HEK293T (cell line): ENCODE measurements at regions not wholly inside any gene's neighbourhood (a gene's known extent, or its start where the extent isn't known, plus 50 kb on each side); places are given as distances from the start of the nearest gene placed in this dataset.
"Not testable (repeated sequence)": the region's sequence is repeated elsewhere in the genome, so short reads cannot be mapped to it uniquely, and the experiment has no call there.

Source experiments
- CTCF ChIA-PET: fragments of 350-600 bp; formaldehyde crosslinking; extraction: SDS; loops from one replicate; lab custom pipeline; 2021; ENCODE audit warnings: antibody characterized with exemption, inconsistent platforms; lab: Yijun Ruan, JAX
- POLR2A ChIA-PET: fragments of 350-600 bp; formaldehyde crosslinking; extraction: SDS; loops from one replicate; lab custom pipeline; 2020; ENCODE audit warnings: antibody characterized with exemption, inconsistent platforms; lab: Yijun Ruan, JAX
- DNase-seq: peaks from one replicate; pipeline ENCODE4 v3.0.0; 2012; ENCODE audit warnings: mixed read lengths; ENCODE audit errors: extremely low spot score
- ARNT ChIP-seq: fragments of 450-650 bp; IDR thresholded peaks from 2 replicates; pipeline ENCODE4 v1.6.1; 2017; ENCODE audit warnings: mild to moderate bottlenecking
- BHLHE40 ChIP-seq: fragments of 450-650 bp; IDR thresholded peaks from 2 replicates; pipeline ENCODE4 v1.6.1; 2016; ENCODE audit warnings: mild to moderate bottlenecking, moderate library complexity, borderline replicate concordance
- CTBP1 ChIP-seq: fragments of 450-650 bp; IDR thresholded peaks from 2 replicates; pipeline ENCODE4 v1.6.1; 2016; ENCODE audit warnings: borderline replicate concordance
- ELF4 ChIP-seq: fragments of 450-650 bp; IDR thresholded peaks from 2 replicates; pipeline ENCODE4 v1.6.1; 2017; ENCODE audit warnings: antibody characterized with exemption
- FOXA1 ChIP-seq: fragments of 450-650 bp; IDR thresholded peaks from 2 replicates; pipeline ENCODE4 v1.6.1; 2016; ENCODE audit warnings: mild to moderate bottlenecking
- FOXK2 ChIP-seq: fragments of 450-650 bp; IDR thresholded peaks from 2 replicates; pipeline ENCODE4 v1.6.1; 2016; ENCODE audit warnings: mild to moderate bottlenecking
- FOXM1 ChIP-seq: fragments of 450-650 bp; IDR thresholded peaks from 2 replicates; pipeline ENCODE4 v1.6.1; 2017; ENCODE audit warnings: mild to moderate bottlenecking, borderline replicate concordance
- HDGF ChIP-seq: fragments of 450-650 bp; IDR thresholded peaks from 2 replicates; pipeline ENCODE4 v1.6.1; 2017; ENCODE audit warnings: antibody characterized with exemption, borderline replicate concordance
- L3MBTL2 ChIP-seq: fragments of 450-650 bp; conservative IDR thresholded peaks from 2 replicates; pipeline ENCODE4 v1.6.1; 2016; ENCODE audit warnings: mild to moderate bottlenecking
- LEF1 ChIP-seq: fragments of 450-650 bp; IDR thresholded peaks from 2 replicates; pipeline ENCODE4 v1.6.1; 2017; ENCODE audit warnings: mild to moderate bottlenecking, borderline replicate concordance
- NFRKB ChIP-seq: fragments of 450-650 bp; IDR thresholded peaks from 2 replicates; pipeline ENCODE4 v1.6.1; 2016; ENCODE audit warnings: mild to moderate bottlenecking, moderate library complexity
- PKNOX1 ChIP-seq: fragments of 450-650 bp; IDR thresholded peaks from 2 replicates; pipeline ENCODE4 v1.6.1; 2016
- SP1 ChIP-seq: fragments of 450-650 bp; IDR thresholded peaks from 2 replicates; pipeline ENCODE4 v1.6.1; 2017
- SUZ12 ChIP-seq: fragments of 450-650 bp; IDR thresholded peaks from 2 replicates; pipeline ENCODE4 v1.6.1; 2016; ENCODE audit warnings: mild to moderate bottlenecking
- TARDBP ChIP-seq: fragments of 450-650 bp; IDR thresholded peaks from 2 replicates; pipeline ENCODE4 v1.6.1; 2016
- ZNF384 ChIP-seq: fragments of 450-650 bp; IDR thresholded peaks from 2 replicates; pipeline ENCODE4 v1.6.1; 2016

- DNase-seq = no peak
- TF ChIP-seq FOXM1 = no peak
- no peak for TF ChIP-seq ZNF384
- TF ChIP-seq L3MBTL2 = no peak
- TF ChIP-seq NFRKB = no peak
- TF ChIP-seq LEF1 = no peak
- TF ChIP-seq SUZ12 = no peak
- TF ChIP-seq ARNT = no peak
- no peak for TF ChIP-seq FOXA1
- no peak for TF ChIP-seq HDGF
- TF ChIP-seq BHLHE40 = no peak
- no peak for TF ChIP-seq SP1
- TF ChIP-seq FOXK2 = no peak
- no peak for TF ChIP-seq ELF4
- no peak for TF ChIP-seq PKNOX1
- no peak for TF ChIP-seq CTBP1
- no peak for TF ChIP-seq TARDBP
- POLR2A ChIA-PET = no interaction called here
- CTCF ChIA-PET = no interaction called here
These were observed 59.4 kb upstream of the TFRC start for GRCh38 chr3:196141052-196141865.

- TF ChIP-seq TARDBP = no peak
- no peak for TF ChIP-seq CTBP1
- no peak for TF ChIP-seq ARNT
- TF ChIP-seq SP1 = no peak
- no peak for TF ChIP-seq NFRKB
- no peak for TF ChIP-seq L3MBTL2
- DNase-seq = no peak
- CTCF ChIA-PET = no interaction called here
- POLR2A ChIA-PET = no interaction called here
These were observed 58.3 kb upstream of the TFRC start for GRCh38 chr3:196140224-196140623.

DNA sequence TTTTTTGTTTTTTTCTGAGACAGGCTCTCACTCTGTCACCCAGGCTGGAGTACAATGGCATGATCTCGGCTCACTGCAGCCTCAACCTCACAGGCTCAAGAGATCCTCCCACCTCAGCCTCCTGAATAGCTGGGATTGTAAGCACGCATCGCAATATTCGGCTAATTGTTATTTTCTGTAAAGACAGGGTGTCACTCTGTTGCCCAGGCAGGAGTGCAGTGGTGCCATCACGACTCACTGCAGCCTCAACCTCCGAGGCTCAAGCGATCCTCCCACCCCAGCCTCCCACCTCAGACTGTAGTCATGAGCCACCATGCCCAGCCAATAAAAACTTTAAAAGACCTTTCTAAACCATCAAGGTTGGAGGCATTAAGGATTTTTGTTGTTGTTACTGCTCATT is 57.4 kb upstream of the TFRC start:
- ChIA-PET CTCF (interaction anchor here (0.6 kb wide), 1 partner anchor 88 kb away, joined by 3 read pairs; no protein-coding TSS in a partner anchor), POLR2A (no interaction called here)
- DNase-seq = no peak
- TF ChIP-seq NFRKB (no peak), SUZ12 (no peak)

DNA sequence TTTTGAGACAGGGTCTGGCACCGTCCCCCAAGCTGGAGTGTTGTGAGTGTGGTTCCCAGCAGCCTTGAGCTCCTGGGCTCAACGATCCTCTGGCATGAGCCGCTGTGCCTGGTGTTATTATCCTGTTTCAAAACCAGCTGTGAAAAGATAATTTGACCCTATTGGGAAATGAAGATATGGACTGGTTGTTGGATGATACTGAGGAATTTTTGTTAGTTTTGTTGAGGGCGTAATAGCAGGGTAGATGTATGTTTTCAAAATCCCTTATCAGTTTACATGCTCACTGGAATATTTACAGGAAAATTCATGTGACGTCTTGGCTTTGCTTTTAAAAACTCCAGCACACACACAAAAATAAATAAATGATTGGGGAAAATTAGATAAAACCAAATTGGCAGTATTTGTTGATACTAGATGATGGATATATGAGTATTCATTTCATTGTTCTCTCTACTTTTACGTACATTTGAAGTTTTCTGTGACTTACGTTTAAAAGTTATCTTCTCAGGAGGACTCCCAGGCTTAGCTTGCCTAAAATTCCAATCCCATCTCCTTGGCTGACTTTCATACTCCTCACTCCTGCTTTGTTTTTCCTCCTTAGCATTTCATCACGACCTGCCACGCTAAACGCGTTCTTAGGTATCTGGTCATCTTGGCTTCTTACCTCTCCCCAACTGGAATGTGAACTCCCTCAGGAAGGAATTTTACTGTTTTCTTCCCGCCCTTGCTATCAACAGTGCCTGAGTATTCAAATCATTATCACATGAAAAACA is 56.8 kb upstream of the TFRC start:
- ChIA-PET POLR2A (no interaction called here), CTCF (no interaction called here)
- DNase-seq = no peak
- TF ChIP-seq PKNOX1 (no peak), SP1 (no peak), TARDBP (no peak), NFRKB (no peak), SUZ12 (no peak), ARNT (no peak), HDGF (no peak), FOXK2 (no peak), LEF1 (no peak), ELF4 (no peak), FOXM1 (no peak), BHLHE40 (no peak)

DNA sequence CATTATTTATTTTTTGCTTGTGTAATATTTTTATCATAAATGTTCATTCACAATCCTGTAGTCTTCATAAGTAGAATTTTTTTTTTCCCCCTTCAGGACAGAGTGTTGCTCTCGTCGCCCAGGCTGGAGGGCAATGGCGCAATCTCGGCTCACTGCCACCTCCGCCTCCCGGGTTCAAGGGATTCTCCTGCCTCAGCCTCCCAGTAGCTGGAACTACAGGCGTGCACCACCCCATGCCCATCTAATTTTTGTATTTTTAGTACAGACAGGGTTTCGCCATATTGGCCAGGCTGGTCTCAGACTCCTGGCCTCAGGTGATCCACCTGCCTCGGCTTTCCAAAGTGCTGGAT is 54.7 kb upstream of the TFRC start:
- CTCF ChIA-PET, POLR2A ChIA-PET: not testable (repeated sequence)

DNA sequence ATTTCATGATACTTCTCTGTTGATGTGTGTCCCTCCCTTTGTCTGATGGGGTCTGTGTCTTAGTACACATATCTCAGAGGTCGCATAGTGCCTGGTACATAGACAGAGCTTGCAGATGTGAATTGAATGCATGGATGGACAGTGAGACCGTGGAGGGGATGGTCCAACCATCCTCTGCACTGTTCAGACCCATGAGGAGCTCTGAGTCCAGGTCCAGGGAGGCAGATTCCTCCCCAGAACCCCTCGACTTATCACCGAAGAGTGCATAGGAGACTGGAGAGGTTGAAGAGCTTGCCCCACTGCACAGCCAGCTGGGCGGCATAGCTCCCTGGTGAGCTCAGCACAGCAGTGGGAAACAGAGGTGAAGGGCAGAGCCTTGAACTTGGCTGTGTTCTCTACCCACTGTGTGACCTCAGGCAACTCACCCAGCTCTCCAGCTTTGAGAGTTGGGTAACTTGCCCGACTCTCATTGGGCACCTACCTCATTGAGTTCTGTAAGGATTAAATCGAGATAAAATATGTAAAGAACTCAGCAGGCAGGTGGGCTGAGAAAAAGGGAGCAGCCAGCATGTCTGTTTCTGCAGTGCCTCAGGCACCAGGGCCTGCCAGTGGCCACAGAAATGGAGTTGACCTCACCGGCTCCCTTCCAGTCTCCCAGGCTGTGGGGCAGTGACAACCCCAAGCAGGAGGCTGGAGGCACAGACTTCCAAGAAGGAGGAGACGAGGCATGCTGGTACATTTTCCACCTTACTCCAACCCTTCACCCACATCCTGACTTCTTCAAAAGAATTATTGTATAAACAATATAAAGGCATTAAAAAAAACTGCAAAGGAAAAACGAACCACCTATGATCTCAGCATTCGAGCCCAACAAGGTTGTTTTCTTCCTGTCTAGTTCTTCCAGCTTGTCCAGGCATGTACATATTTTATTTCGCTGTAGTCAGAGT is 54.1 kb upstream of the TFRC start:
- POLR2A ChIA-PET = no interaction called here
- no peak for TF ChIP-seq ARNT
- DNase-seq = no peak
- CTCF ChIA-PET = no interaction called here

More for the DNA sequence above, 54.7 kb upstream of the TFRC start:
- not testable (repeated sequence) for DNase-seq

- no peak for DNase-seq
- CTCF ChIA-PET = no interaction called here
- TF ChIP-seq FOXA1 (no peak), CTBP1 (no peak), ELF4 (no peak)
- POLR2A ChIA-PET = no interaction called here
These were observed 52.8 kb upstream of the TFRC start for GRCh38 chr3:196134691-196135090.

DNA sequence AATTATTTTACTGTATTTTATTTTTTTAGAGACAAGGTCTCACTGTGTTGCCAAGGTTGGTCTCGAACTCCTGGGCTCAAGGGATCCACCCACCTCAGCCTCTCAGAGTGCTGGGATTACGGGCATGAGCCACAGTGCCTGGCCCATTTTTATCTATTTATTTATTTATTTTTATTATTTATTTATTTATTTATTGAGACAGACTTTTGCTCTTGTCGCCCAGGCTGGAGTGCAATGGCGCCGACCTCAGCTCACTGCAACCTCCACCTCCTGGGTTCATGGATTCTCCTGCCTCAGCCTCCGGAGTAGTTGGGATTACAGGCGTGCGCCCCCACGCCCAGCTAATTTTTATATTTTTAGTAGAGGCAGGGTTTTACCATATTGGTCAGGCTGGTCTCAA is 52.0 kb upstream of the TFRC start:
- POLR2A ChIA-PET, CTCF ChIA-PET: not testable (repeated sequence)

More for the DNA sequence above, 52.0 kb upstream of the TFRC start:
- not testable (repeated sequence) for DNase-seq
